Coronary artery (tissue), 2 donors: ENCODE measurements at regions not wholly inside any gene's neighbourhood (a gene's known extent, or its start where the extent isn't known, plus 50 kb on each side); places are given as distances from the start of the nearest gene placed in this dataset.

Source experiments
- DNase-seq: peaks from one replicate; pipeline ENCODE4 v3.0.0-alpha.2; 2017; ENCODE audit warnings: low spot score
- H3K27ac ChIP-seq, 2 donors: fragments of 200-600 bp; sonication (generic); one replicate each; pipeline ENCODE4 v1.5.1; 2016 to 2019
- H3K4me3 ChIP-seq: fragments of 200-600 bp; sonication (generic); 2 replicates; pipeline ENCODE4 v1.5.1; 2016; ENCODE audit warnings: mild to moderate bottlenecking, moderate library complexity
- CTCF ChIP-seq: fragments of 200-600 bp; sonication (generic); IDR thresholded peaks from one replicate; pipeline ENCODE4 v1.5.1; 2019; ENCODE audit warnings: antibody characterized with exemption

- no peak overlapping the region for H3K27ac ChIP-seq
- H3K4me3 ChIP-seq = no peak overlapping the region
- TF ChIP-seq CTCF = no peak
- DNase-seq = no peak
These were observed 96.4 kb downstream of the KLF12 start for GRCh38 chr13:74037762-74038161.

- no peak for DNase-seq
- no peak for TF ChIP-seq CTCF
These were observed 97.8 kb downstream of the KLF12 start for GRCh38 chr13:74036373-74036772.

GRCh38 chr13:74035896-74036295 lies 98.3 kb downstream of the KLF12 start:
- TF ChIP-seq CTCF = no peak
- H3K27ac ChIP-seq = no peak overlapping the region
- no peak overlapping the region for H3K4me3 ChIP-seq
- no peak for DNase-seq

More at GRCh38 chr13:74036373-74036772, 97.8 kb downstream of the KLF12 start:
- Histone ChIP-seq H3K27ac (no peak overlapping the region), H3K4me3 (no peak overlapping the region)

- DNase-seq = no peak
These were observed 101.9 kb downstream of the KLF12 start for GRCh38 chr13:74032325-74032724.

GRCh38 chr13:74027161-74027779 lies 106.9 kb downstream of the KLF12 start:
- H3K27ac ChIP-seq = no peak overlapping the region
- no peak overlapping the region for H3K4me3 ChIP-seq
- no peak for TF ChIP-seq CTCF
- DNase-seq = no peak

More at GRCh38 chr13:74032325-74032724, 101.9 kb downstream of the KLF12 start:
- H3K4me3 ChIP-seq = peak overlapping the region; percentile 44
- no peak for TF ChIP-seq CTCF
- no peak overlapping the region for H3K27ac ChIP-seq

- Histone ChIP-seq H3K27ac (no peak overlapping the region), H3K4me3 (no peak overlapping the region)
- no peak for DNase-seq
- TF ChIP-seq CTCF = no peak
These were observed 107.5 kb downstream of the KLF12 start for GRCh38 chr13:74026753-74027152.

GRCh38 chr13:74025369-74025768 lies 108.8 kb downstream of the KLF12 start:
- Histone ChIP-seq H3K27ac (no peak overlapping the region), H3K4me3 (no peak overlapping the region)
- TF ChIP-seq CTCF = no peak
- no peak for DNase-seq
